Activated CD4-positive, alpha-beta T cell treated with anti-CD3 and anti-CD28 coated beads, Interleukin-2, amount 50 U/mL, for 48 hours (primary cell): ENCODE measurements at regions not wholly inside any gene's neighbourhood (a gene's known extent, or its start where the extent isn't known, plus 50 kb on each side); places are given as distances from the start of the nearest gene placed in this dataset.
"Not testable (repeated sequence)": the region's sequence is repeated elsewhere in the genome, so short reads cannot be mapped to it uniquely, and the experiment has no call there.

Source experiments
- DNase-seq, 2 experiments: peaks; one replicate each; pipeline ENCODE4 v3.0.0-alpha.2; 2020

- no peak for DNase-seq
Observed at GRCh38 chr22:27585141-27585540, 216.4 kb downstream of the MN1 start.

- no peak for DNase-seq
Observed at GRCh38 chr22:27588268-27588667, 213.3 kb downstream of the MN1 start.

- DNase-seq: no peak
Observed at GRCh38 chr22:27588915-27589314, 212.6 kb downstream of the MN1 start.

GRCh38 chr22:27591060-27591459 is 210.5 kb downstream of the MN1 start:
- no peak for DNase-seq

- DNase-seq: no peak
Observed at GRCh38 chr22:27593378-27593777, 208.2 kb downstream of the MN1 start.

- DNase-seq: no peak
Observed at GRCh38 chr22:27594020-27594419, 207.5 kb downstream of the MN1 start.

- DNase-seq: no peak
Observed at GRCh38 chr22:27594474-27595134, 207.0 kb downstream of the MN1 start.

- DNase-seq: no peak
Observed at GRCh38 chr22:27596133-27596870, 205.3 kb downstream of the MN1 start.

- no peak for DNase-seq
Observed at GRCh38 chr22:27597703-27598444, 203.7 kb downstream of the MN1 start.

- no peak for DNase-seq
Observed at GRCh38 chr22:27598792-27599191, 202.8 kb downstream of the MN1 start.

- DNase-seq: no peak
Observed at GRCh38 chr22:27601195-27601594, 200.4 kb downstream of the MN1 start.

- DNase-seq: no peak
Observed at GRCh38 chr22:27602390-27602789, 199.2 kb downstream of the MN1 start.

GRCh38 chr22:27603111-27603799 is 198.3 kb downstream of the MN1 start:
- DNase-seq: no peak

GRCh38 chr22:27603800-27604144 is 197.8 kb downstream of the MN1 start:
- DNase-seq: no peak

GRCh38 chr22:27605390-27605789 is 196.2 kb downstream of the MN1 start:
- no peak for DNase-seq

GRCh38 chr22:27607750-27608149 is 193.8 kb downstream of the MN1 start:
- not testable (repeated sequence) for DNase-seq

GRCh38 chr22:27609451-27609888 is 192.1 kb downstream of the MN1 start:
- no peak for DNase-seq

GRCh38 chr22:27610164-27610563 is 191.4 kb downstream of the MN1 start:
- DNase-seq: not testable (repeated sequence)

GRCh38 chr22:27610863-27611786 is 190.4 kb downstream of the MN1 start:
- DNase-seq: no peak

GRCh38 chr22:27612115-27612514 is 189.4 kb downstream of the MN1 start:
- DNase-seq: no peak

GRCh38 chr22:27613099-27614005 is 188.2 kb downstream of the MN1 start:
- no peak for DNase-seq
